ENCODE measurements at regions not wholly inside any gene's neighbourhood (a gene's known extent, or its start where the extent isn't known, plus 50 kb on each side); places are given as distances from the start of the nearest gene placed in this dataset.

GRCh38 chr4:41428601-41429279, 109.2 kb upstream of the LIMCH1 start:
- no peak for ATAC-seq
- no peak for DNase-seq (ENCODE audit: low read depth, low spot score)
- in situ Hi-C loops (cut with HindIII; ENCODE audit: low pct_unique_long_range_greater_than_20kb, low sequenced_read_pairs), result no loop called here
- no peaks in the 10 kb centered on the region for H3K4me1 ChIP-seq (ENCODE audit: control insufficient read depth, insufficient read depth, low read length)
- intact Hi-C loops (cut with micrococcal nuclease; ENCODE audit: unreplicated experiment), result no loop called here
- H3K27me3 ChIP-seq (ENCODE audit: control insufficient read depth, insufficient read depth, low read length), result no peaks in the 10 kb centered on the region
- CTCF ChIA-PET, result no interaction called here
- POLR2A ChIA-PET, result no interaction called here
- no peak overlapping the region for H3K27ac ChIP-seq (ENCODE audit: low read length)
- TF ChIP-seq TCF7L2 (IDR thresholded peaks at IDR 0.05; ENCODE audit: low read depth, low read length) (no peak), CTCF (IDR thresholded peaks at IDR 0.05) (no peak), REST (IDR thresholded peaks at IDR 0.05; ENCODE audit: insufficient read depth in 1 of 2, low read depth in 2 of 2, low read length in 1 of 2) (no peak), SIN3A (IDR thresholded peaks at IDR 0.05; ENCODE audit: borderline replicate concordance, insufficient read depth, low read depth, low read length) (no peak), POLR2AphosphoS5 (IDR thresholded peaks at IDR 0.05; ENCODE audit: low read depth, low read length) (no peak)
- no peaks in the 10 kb centered on the region for H3K36me3 ChIP-seq (ENCODE audit: control insufficient read depth, insufficient read depth, low read length)
- H3K9me3 ChIP-seq (ENCODE audit: control insufficient read depth, insufficient read depth, low read depth, low read length), result no peaks in the 10 kb centered on the region
- H3K4me3 ChIP-seq (ENCODE audit: low read depth in 2 of 2, low read length in 2 of 2), result no peak overlapping the region
- no TSS peak for BruUV-seq (replicated peaks)

- ATAC-seq (no peak), DNase-seq (ENCODE audit: low read depth, low spot score) (no peak)
- intact Hi-C loops (cut with micrococcal nuclease; ENCODE audit: unreplicated experiment), result no loop called here
- H3K9me3 ChIP-seq (ENCODE audit: control insufficient read depth, insufficient read depth, low read depth, low read length), result no peaks in the 10 kb centered on the region
- BruUV-seq (replicated peaks), result no TSS peak
- CTCF ChIA-PET, result no interaction called here
- POLR2A ChIA-PET, result no interaction called here
- no peaks in the 10 kb centered on the region for H3K27me3 ChIP-seq (ENCODE audit: control insufficient read depth, insufficient read depth, low read length)
- TF ChIP-seq CTCF (IDR thresholded peaks at IDR 0.05) (no peak), TCF7L2 (IDR thresholded peaks at IDR 0.05; ENCODE audit: low read depth, low read length) (no peak)
- no peak overlapping the region for H3K4me3 ChIP-seq (ENCODE audit: low read depth in 2 of 2, low read length in 2 of 2)
- no peak overlapping the region for H3K27ac ChIP-seq (ENCODE audit: low read length)
- H3K4me1 ChIP-seq (ENCODE audit: control insufficient read depth, insufficient read depth, low read length), result no peaks in the 10 kb centered on the region
- H3K36me3 ChIP-seq (ENCODE audit: control insufficient read depth, insufficient read depth, low read length), result no peaks in the 10 kb centered on the region
- in situ Hi-C loops (cut with HindIII; ENCODE audit: low pct_unique_long_range_greater_than_20kb, low sequenced_read_pairs), result no loop called here
These were observed 108.7 kb upstream of the LIMCH1 start for GRCh38 chr4:41429280-41429669.

All from Panc1 (cell line).